GM12891 (cell line): ENCODE measurements at regions not wholly inside any gene's neighbourhood (a gene's known extent, or its start where the extent isn't known, plus 50 kb on each side); places are given as distances from the start of the nearest gene placed in this dataset.

Experiments
- PAX5 ChIP-seq: IDR thresholded peaks from 2 replicates; pipeline ENCODE4 v1.6.1; 2011; ENCODE audit warnings: low read length, moderate library complexity, mild to moderate bottlenecking; ENCODE audit not compliant: insufficient read depth, severe bottlenecking
- POLR2A ChIP-seq: IDR thresholded peaks from 2 replicates; pipeline ENCODE4 v1.6.1; 2011; ENCODE audit warnings: low read depth, low read length, control low read depth
- POLR2AphosphoS5 ChIP-seq: IDR thresholded peaks from 2 replicates; pipeline ENCODE4 v1.6.1; 2011; ENCODE audit warnings: low read depth, low read length, control low read depth
- POU2F2 ChIP-seq: IDR thresholded peaks from 2 replicates; pipeline ENCODE4 v1.6.1; 2011; ENCODE audit warnings: low read depth, mild to moderate bottlenecking, control low read depth, low read length, moderate library complexity
- TAF1 ChIP-seq: IDR thresholded peaks from 2 replicates; pipeline ENCODE4 v1.6.1; 2011; ENCODE audit warnings: low read depth, low read length, control low read depth

DNA sequence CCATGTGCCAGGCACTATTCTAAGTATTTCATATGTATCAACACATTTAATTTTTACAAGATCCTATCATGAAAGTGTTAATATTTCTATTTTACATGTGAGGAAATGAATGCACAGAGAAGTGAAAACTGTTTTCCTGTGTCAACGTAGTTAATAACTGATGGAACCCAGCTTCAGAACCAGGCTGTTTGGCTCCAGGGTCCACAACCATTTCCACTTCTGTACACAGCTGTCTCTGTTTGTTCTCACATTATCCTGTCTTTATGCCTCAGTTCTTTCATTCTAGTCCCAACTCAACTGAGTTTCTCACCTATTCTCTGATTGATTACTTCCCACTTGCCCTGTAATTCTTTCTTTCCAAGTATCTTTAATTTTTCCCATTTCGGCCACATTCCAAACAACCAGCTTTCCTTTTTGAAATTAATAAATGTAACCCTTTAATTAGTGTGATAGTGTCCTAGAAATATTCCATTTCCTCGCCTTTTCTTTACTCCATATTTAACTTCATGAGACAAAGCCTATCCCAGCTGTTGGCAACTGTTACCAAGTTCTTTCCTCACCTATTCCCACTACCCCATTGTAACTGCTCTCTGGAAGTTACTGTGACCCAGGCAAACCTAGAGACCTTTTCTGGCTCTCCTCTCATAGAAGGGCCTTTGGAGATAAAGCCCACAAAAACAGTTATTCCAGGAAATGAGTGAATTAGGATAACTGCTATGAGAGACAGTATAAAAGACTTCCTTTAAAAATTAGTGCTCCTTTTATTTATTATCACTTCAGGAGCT lies 218.7 kb downstream of the RASSF9 start:
- TF ChIP-seq POLR2A (no peak), PAX5 (no peak), TAF1 (no peak), POLR2AphosphoS5 (no peak), POU2F2 (no peak)
